GM12891 (cell line): ENCODE measurements at regions not wholly inside any gene's neighbourhood (a gene's known extent, or its start where the extent isn't known, plus 50 kb on each side); places are given as distances from the start of the nearest gene placed in this dataset.
"Not testable (repeated sequence)": the region's sequence is repeated elsewhere in the genome, so short reads cannot be mapped to it uniquely, and the experiment has no call there.

Experiments
- POLR2A ChIP-seq: IDR thresholded peaks from 2 replicates; pipeline ENCODE4 v1.6.1; 2011; ENCODE audit warnings: low read depth, low read length, control low read depth
- POLR2AphosphoS5 ChIP-seq: IDR thresholded peaks from 2 replicates; pipeline ENCODE4 v1.6.1; 2011; ENCODE audit warnings: low read depth, low read length, control low read depth
- SPI1 ChIP-seq: IDR thresholded peaks from 2 replicates; pipeline ENCODE4 v1.6.1; 2011; ENCODE audit warnings: low read depth, low read length, control low read depth

DNA sequence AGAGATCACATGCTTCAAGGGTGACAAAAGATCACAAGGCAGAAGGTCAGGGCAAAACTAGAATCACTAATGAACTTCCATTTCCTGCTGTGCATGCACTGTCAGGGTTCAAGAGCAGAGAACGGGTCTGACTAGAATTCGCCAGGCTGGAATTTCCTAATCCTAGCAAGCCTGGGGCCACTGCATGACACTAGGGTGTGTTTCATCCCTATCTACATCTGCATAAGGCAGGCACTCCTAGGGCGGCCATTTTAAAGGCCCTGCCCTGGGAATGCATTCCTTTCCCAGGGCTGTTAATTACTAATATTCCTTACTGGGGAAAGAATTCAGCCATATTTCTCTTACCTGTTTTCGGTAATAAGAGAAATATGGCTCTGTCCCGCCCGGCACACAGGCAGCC lies 734.1 kb downstream of the TFAP2A start:
- TF ChIP-seq POLR2A, POLR2AphosphoS5, SPI1: not testable (repeated sequence)
